NCI-H526 treated with DMSO at 0.1 percent for 48 hours (cell line): ENCODE measurements at regions not wholly inside any gene's neighbourhood (a gene's known extent, or its start where the extent isn't known, plus 50 kb on each side); places are given as distances from the start of the nearest gene placed in this dataset.

ENCODE experiments used
- DNase-seq: peaks from one replicate; lab custom pipeline; 2025; lab: John Stamatoyannopoulos, UW

DNA sequence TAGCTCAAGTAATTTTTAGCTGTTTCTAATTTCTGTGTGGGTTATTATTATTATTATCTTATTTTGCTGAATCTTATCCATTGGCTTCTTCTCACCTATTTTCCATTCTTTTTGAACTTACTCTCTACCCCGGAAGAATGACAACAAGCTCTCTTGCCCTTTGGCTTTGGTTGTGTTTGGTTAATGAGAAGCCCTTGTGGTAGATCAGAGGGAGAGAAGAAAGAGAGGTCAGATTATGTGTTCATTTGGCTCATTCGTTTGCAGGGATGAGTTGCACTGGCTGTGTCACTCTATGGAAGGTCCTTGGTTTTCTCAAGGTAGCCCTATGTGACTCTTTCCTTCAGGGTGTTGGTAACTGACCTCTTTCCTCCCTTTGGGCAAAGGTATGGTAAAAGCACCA is 391.9 kb downstream of the LMO4 start:
- DNase-seq = no peak

DNA sequence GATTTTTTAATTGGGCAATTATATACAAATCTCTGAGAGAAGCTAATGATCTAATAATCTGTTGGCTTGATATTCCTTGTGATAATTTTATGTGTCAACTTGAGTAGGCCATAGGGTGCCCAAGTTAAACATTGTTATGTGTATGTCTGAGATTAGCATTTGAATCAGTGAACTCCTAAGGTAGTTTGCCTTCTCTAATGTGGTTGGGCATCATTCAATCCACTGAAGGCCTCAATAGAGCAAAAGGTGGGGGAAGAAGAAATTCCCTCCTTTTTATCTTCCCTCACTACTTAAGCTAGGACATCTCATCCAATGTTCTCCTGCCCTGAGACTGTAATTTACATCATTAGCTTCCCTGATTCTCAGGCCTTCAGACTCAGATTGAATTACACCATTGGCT is 394.5 kb downstream of the LMO4 start:
- DNase-seq = no peak

DNA sequence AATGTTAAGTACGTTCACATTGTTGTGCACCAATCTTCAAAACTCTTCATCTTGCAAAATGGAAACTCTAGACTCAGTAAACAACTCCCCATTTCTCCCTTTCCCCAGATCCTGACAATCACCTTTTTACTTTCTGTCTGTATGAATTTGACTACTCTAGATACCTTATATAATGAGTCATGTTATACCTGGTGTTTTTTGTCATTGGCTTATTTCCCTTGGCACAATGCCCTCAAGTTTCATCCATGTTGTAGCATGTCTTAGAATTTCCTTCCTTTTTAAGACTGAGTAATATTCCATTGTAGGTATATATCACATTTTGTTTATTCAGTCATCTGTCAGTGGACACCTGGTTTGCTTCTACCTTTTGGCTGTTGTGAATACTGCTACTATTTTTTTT is 399.5 kb downstream of the LMO4 start:
- DNase-seq = no peak

DNA sequence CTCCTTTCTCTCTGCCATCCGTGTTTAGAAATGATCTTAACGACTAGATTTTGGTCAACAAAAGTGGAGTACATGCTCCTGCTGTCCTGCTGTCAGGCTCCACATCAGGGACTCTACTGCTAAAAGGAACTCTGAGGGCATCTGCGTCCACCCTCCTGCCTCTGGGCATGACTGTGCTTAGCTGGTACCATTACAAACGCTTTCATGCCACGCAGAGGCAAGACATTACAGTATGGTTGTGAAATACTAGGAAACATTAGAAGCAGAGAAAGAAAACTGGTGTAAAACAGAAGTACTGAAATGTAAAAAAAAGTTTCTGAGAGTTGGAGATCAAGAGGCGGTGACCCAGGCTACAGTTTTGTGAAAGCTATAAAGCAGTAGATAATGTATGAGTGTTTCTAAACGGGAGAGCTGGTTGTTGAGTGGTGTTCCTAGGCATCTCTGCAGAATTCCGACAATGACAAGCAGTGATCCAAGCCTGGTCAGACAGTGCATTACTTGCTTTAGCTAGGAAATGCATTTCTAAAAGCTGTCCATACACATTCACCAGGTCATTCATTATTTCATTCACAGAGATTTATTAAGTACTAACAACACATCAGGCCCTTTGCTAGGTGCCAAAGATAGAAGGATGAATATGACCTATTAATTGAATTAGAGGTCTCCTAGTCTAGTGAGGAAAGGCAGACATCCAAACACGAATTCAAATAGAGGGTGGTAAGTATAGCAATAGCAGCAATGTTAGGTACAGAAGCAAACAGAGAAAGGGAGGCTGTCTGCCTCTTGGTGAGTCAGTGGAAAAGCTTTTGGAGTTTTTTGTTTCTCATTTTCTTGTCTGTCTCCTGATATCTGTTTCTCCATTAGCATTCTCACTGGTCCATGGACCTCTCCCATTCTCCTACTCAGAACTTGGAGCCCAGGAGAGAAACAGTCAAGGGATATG is 401.9 kb downstream of the LMO4 start:
- no peak for DNase-seq

DNA sequence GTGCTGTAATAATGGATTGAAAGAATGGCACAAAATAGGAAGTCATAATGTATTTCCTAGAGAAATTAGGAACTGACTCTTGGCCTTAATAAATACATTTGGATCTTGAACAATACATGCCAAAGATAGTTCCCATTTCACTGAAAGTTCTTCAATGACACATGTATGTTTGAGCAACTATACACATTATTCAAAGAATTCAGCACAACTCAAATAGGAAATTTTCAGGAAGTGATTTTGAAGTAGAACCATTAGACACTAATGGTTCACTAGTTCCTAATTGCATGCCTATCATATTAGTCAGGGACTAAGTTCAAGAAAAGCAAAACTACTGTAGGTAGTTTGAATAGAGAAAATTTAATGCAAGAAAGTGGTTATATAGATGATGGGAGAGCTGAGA is 404.7 kb downstream of the LMO4 start:
- DNase-seq = no peak

DNA sequence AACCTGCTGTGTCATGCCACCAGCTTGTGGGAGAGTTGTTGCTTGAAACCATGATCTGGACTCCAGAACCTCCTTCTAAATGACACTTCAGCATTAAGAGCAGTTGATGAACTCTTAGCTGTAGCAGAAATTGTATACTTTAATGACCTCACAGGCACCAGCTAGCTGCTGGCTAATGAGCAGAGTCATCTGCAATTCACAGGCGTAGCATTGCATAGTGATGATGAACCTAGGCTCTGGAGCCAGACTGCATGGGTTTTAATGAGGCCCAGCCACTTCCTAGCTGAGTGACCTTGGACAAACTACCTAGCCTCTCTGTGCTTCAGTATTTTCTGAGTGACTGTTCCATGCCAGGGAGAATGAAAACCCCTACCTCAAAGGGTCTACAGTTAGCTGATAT is 407.1 kb downstream of the LMO4 start:
- DNase-seq = no peak

DNA sequence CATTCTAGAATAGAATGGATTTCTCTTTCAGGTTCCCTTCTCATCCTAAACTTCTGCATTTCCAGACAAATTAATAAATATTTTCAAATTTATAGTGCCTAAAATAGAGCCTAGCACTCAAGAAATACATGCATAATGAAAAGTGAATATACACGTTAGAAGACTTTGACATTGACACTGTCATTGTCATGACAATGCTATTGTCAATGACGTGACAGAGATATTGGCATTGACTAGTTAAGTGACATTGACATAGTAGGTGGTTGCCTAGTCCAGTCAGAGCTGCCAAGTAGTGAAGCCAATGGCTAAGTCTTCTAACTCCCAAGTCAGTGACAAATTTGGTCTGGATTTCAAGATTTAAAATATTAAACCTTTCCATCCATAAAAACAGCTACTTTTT is 410.5 kb downstream of the LMO4 start:
- DNase-seq = no peak

DNA sequence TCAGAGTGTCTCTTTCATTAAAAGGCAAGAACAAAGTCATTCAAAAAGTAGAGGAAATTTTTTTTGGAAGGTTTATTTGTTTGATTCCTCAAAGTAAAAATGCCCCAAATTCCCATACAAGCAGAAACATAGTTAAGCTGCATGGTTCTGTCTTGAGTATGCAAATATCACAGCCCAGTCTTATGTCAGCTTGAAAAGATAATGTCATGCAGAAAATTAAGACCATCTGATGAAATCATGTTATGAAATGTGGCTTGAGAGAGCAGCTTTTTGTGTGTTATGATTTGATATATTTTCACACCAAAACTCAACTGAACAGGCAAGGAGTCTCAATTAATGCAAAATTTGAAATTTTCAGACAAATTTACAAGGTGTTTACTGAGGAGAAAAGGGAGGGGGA is 411.0 kb downstream of the LMO4 start:
- no peak for DNase-seq

DNA sequence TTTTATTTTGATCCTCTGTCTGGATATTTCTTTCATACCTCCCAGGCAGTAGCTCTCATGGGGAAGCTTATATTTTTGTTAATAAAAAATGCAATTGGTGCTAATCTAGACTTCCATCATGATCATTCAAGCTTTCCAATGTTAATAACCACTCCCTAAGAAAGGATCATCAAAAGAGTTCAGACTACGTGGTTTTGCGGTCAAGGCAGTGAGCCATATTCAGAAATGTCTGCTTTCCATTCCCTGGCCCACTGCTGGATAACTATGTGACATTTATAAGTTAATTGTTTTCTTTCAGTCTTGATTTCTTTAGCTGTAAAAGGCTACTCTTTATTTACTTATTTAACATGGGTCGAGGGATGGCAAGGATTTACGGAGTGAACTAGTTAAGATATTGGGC is 414.6 kb downstream of the LMO4 start:
- no peak for DNase-seq

DNA sequence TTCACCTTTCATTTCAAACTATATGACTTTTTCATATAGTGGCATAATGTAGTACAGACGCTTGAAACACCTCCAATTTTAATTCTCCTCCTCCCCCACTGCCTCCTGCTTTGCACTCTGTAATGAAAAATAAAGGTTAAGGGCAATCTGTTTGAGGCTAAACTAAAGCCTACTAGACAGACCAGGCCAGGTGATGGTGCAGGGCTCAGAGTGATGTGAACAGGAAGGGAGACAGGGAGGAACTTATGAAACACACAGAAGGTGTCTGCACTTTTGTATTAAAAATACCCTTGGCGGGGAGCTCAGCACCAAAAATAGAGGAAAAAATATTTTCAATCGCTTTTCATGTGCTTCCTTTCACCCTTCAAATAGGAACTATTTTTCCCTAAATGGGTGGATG is 415.4 kb downstream of the LMO4 start:
- DNase-seq = no peak

DNA sequence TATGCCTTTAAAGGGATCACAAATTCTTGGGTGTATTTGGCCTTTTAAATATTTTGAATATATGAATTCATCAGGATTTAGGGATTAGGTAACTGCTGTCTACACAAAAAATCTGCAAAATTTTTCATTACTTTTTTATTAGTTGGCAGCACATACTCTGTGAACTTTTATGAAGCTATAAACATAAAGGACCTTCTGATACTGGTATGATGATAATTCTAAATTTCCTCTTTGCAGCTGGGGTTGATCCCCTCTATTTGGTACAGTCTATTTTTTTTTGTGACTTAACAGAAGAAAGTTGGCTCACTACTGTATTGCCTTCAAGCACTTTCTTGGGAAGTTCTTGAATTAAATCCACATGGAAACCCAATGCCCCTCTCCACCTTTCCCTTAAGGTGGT is 416.1 kb downstream of the LMO4 start:
- no peak for DNase-seq

DNA sequence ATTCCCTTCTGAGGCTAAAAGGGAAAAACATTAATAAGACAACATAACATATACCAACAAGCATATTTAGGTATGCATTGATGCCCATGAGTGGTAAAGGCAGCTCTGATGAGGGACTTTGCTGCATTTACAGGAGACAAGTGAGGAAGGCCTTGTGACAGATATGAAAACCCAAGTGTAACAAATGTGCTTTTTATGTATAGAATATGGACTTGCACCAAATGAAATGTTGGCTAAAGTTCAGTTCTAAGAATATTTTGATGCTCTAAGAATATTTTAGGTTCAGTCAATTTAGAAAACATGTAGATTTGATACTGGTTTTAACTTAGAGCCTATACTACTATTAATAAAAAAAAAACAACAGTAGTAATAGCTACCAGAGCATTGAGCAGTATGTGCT is 424.7 kb downstream of the LMO4 start:
- DNase-seq = no peak

DNA sequence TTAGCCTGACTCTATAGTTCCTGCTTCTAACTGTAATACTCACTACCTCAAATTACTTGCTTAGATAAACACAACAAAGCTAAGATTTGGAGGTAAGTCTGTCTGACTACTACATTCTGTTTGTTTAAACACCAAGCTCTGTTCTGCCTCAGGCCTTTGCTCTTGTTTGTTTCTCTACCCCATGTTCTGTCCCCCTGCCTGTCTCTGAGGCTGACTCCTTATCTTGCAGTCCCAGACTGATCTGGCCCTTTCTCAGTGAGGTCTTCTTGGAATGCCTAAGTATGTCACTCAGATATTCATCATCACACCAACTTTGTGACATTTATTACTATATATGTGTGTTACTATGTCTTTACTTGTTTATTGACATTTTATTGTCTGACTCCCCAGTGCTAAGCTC is 425.5 kb downstream of the LMO4 start:
- no peak for DNase-seq

DNA sequence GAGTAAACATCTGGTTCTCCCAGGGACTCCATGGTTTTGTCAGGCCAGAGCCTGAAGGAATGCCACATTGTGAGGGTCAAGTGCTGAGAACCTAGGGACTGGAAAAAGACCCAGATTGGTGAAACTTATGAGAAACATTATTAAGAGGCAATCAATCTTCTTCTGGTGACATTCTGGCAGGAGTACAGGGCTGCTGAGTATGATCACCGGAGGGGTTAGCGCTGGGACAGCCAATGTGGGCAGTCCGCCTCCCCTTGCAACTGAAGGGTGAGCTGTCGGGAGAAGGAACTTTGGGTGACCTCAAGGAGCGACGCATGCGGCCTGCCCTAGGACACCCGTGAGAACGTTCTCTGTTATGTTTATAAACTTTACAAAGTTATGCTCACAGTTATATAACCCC is 429.0 kb downstream of the LMO4 start:
- DNase-seq = no peak

DNA sequence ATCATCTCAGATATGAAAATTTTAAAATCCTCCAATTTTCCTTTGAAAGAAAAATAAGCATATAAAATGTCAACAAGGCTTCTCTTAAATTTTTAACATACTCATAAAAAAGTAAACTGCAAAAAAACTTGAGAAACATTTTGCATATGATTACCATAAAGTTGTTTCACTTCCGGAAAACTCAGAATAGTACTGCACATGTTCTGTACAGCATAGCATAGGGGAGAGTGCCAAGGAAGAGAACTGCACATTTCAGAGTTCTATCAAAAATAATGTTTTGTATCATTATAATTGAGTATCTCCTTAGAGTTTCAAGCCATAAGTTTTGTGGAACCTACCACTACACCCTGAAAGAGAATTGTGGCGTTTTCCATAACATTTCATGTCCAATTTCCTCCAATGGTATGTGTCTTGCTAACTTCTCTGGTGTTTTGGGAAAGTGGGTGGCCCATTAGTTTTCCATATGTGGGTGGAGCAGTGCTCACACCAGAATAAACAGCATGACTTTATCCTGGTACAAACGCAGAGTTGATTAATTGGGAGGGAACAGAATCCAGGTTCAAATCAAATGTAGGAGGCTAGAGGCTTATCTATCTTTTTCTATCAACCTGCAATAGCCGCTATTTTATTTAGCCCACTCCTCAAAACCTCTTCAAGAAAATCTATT is 430.9 kb downstream of the LMO4 start:
- DNase-seq = no peak

DNA sequence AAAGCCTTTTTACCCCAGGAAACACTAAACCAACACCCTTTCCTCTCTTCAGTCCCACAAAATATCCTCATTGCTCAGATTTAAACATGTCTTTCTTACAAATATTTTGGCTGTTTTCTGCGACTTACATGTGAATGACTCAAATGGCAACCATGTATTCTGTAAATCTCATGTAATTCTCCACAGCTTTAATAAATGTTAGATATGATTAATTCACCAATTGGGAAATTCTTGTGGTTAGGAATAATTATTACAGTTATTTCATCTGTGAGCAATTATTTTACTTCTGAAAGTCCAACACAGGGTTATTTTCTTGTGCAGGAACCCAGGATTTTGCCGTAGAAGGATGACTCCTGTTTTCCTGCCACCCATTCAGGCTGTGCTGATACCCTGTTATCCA is 431.5 kb downstream of the LMO4 start:
- no peak for DNase-seq

DNA sequence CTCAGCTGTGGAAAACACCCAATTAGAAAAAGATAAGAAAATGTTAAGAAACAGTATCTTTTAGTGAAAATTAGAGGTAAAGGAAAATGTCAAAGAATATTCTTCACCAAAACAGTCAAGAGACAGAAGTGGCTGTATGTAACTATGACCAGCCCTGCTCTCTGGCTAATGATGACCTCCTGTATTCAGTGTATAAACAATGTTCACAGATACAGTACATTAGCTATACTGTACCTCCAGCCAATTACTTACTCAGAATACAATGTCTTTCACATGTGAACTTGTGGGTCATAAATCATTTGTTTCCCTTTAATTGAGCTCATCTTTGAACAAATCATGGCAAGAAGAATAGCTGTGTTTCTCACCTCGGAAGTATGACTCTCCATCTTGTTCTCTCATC is 432.0 kb downstream of the LMO4 start:
- no peak for DNase-seq

DNA sequence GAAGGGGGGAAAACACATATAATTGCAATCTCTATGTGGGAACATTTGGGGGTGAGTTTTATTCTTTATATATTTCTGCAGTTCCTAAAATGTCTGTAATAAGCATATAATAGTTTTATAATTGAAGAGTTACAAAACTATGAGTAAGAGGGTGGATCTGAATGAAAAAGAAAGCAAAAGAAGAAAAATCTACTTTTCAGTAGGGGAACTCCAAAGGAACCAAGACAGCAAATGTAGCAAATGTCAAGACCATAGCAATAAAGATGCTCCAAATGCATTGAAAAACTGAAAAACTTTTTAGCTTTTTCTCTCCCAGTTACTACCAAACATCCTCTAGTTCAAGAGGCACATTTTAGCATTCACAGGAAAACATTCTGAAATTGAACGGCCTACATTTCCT is 434.8 kb downstream of the LMO4 start:
- DNase-seq = no peak

DNA sequence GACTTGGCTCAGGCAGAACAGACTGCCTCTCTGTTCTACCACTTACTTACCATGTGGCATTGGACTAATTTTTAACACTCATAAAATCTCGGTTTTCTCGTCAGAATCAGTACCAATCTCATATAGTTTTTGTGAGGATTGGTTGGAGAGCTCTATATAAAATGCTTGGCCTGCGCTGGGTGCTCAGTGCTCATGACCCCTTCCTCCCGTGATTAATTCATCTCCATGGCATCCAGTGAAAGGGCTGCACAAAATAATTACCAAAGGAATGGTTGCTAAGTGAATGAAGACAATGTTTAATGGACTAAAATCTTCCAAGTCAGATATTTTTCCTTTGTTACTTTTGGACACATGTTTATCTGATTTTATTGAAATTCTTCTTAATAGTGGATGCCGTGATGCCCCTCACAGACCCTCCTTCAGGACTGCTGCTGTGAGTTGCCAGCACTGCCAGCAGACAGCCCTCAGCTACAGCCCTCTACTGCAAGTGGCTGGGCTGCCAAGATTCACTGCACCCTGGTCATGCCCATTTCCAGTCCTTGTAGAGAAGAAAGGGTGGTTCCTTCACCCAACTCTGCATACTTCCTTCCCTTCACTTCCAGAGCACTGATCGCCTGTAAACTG is 436.5 kb downstream of the LMO4 start:
- no peak for DNase-seq

DNA sequence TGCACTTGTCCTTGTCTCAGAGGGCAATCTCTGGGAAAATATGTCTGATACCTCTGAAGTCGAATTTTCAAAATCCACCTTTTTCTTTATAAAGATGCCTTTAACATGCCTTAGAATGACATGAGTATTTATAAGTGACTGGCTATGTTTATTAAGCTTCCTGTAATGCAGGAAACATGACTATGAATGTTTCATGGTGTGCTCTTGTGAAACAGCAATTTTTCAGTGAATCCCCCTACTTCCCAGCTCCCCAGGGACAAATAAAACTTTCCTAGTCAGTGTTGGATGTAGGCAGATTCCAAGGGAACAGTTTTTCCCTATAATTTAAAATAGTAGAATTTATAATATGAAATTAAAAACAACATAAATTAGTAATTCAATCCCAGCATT is 437.0 kb downstream of the LMO4 start:
- DNase-seq = no peak

DNA sequence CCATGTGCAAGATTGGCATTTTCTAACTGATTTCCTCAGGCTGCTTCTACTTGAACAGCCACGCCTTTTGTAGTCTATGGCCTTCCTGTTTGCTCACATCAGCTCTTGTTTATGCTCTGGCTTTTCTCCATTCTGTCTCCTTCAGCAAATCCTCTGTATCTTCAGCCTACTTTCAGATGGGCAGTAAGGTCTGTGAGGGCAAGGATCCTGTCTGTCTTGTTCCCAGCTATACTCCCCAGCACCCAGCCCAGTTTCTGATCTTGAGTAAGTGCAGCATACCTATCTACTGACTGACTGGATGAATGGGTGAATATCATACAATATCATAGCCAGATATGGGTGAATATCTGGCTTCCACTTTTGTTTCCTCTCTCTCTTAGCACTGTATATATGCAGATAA is 438.1 kb downstream of the LMO4 start:
- no peak for DNase-seq

DNA sequence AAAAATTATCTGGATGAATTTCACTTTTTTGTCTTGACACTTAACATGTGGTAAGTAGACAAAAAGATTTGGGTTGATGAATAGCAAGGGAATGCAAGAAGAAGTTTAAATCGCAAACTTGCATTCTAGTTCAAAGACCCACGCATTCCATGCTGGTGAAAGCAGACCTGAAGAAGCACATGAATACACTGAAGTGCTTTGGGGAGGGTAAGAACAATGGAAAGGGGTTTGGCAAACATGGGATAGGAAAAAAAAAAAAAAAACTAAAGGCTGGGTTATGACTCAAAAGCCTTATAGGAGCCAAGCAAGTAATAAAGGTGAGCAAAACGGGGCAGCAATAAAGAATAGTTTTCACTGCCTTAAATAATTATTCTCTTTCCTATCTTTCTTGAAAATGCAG is 450.2 kb downstream of the LMO4 start:
- no peak for DNase-seq

DNA sequence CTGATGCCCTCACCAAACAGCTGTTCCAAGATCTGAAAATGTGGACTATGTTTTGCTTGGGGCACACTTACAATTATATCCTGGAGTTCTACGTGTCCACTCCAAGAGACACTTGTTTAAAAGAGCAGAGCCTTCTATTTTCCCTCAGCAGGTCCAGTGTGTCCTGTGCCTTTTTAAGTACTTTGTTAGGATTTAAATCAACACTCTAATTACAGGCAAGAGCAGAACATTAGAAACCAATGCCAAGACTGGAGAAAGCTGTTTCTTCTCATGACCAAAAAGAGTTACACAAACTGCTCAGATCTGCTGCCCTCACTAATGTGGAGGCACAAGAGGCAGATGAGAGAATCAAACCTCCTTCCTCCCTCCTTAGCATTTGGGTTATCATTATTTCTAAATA is 452.9 kb downstream of the LMO4 start:
- DNase-seq = no peak
